GM19099 (cell line): ENCODE measurements at regions not wholly inside any gene's neighbourhood (a gene's known extent, or its start where the extent isn't known, plus 50 kb on each side); places are given as distances from the start of the nearest gene placed in this dataset.

ENCODE experiments used
- POLR2A ChIP-seq: IDR thresholded peaks from 3 replicates; pipeline ENCODE4 v1.6.1; 2011; ENCODE audit warnings: low read depth; ENCODE audit not compliant: insufficient read length; ENCODE audit errors: extremely low read depth

GRCh38 chr22:49208768-49209252, 618.9 kb downstream of the BRD1 start:
- TF ChIP-seq POLR2A, result no peak

GRCh38 chr22:49208004-49208402, 619.7 kb downstream of the BRD1 start:
- no peak for TF ChIP-seq POLR2A

- no peak for TF ChIP-seq POLR2A
Measured at GRCh38 chr22:49207008-49208003, 620.4 kb downstream of the BRD1 start.

- TF ChIP-seq POLR2A, result no peak
Measured at GRCh38 chr22:49206281-49206680, 621.4 kb downstream of the BRD1 start.

GRCh38 chr22:49205483-49205800, 622.2 kb downstream of the BRD1 start:
- TF ChIP-seq POLR2A, result no peak

GRCh38 chr22:49204599-49205482, 622.8 kb downstream of the BRD1 start:
- TF ChIP-seq POLR2A, result no peak

GRCh38 chr22:49203859-49204598, 623.6 kb downstream of the BRD1 start:
- TF ChIP-seq POLR2A, result no peak

GRCh38 chr22:49203091-49203858, 624.4 kb downstream of the BRD1 start:
- no peak for TF ChIP-seq POLR2A

GRCh38 chr22:49202226-49202625, 625.4 kb downstream of the BRD1 start:
- no peak for TF ChIP-seq POLR2A

- no peak for TF ChIP-seq POLR2A
Measured at GRCh38 chr22:49201046-49201970, 626.4 kb downstream of the BRD1 start.

GRCh38 chr22:49199224-49199623, 628.4 kb downstream of the BRD1 start:
- TF ChIP-seq POLR2A, result no peak

- TF ChIP-seq POLR2A, result no peak
Measured at GRCh38 chr22:49198705-49199084, 629.0 kb downstream of the BRD1 start.
